Posterior vena cava (tissue), 2 donors: ENCODE measurements at regions not wholly inside any gene's neighbourhood (a gene's known extent, or its start where the extent isn't known, plus 50 kb on each side); places are given as distances from the start of the nearest gene placed in this dataset.

ENCODE experiments used
- DNase-seq: peaks from one replicate; pipeline ENCODE4 v3.0.0-alpha.2; 2020; ENCODE audit warnings: low spot score
- intact Hi-C, 2 donors: fragments of 100-400 bp; cut with DNase I; formaldehyde crosslinking; loops; one replicate each; pipeline versions ENCODE4 v1.14.1 to v1.14.2; 2022 to 2023
- donor health status: DM: yes; HTN: yes; CAD: no.
- donor health status: DM: yes; HTN: yes; CAD: no.

DNA sequence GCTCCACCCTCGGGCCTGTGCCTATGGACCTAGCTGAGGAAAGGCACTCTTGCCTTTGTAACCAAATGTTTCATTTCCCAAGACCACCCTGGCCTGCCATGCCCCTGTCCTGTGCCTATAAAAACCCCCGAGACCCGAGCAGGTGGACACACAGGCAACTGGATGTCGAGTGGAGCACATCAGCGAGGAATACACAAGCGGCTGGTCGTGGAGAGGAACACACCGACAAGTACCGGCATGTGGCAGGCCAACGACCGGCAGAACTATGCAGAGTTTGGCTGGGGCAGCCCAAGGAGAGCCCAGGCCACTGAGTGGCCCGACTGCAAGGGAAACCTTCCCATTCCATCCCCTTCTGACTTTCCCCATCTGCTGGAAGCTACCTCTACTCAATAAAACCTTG lies 1963.8 kb upstream of the CELF4 start:
- intact Hi-C loops, result no loop called here
- no peak for DNase-seq

DNA sequence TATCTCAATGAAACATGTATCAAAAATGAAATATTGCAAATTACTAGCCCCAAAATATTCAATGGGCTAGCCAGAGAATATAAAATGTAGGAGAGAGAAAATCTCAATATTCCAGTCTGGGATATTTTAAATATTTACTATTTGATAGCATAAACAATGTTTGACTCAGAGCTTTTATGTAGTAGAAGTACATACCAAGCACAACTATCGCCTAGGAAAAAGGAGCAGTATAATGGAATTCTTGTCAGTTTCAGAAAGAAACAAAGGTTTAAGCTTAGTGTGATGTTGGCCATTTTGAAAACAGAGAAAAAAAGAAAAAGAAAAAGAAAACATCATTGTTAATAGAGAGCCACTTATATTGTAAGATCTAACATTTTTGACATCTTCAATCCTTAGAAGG lies 1961.9 kb upstream of the CELF4 start:
- intact Hi-C loops, result no loop called here
- DNase-seq, result no peak

DNA sequence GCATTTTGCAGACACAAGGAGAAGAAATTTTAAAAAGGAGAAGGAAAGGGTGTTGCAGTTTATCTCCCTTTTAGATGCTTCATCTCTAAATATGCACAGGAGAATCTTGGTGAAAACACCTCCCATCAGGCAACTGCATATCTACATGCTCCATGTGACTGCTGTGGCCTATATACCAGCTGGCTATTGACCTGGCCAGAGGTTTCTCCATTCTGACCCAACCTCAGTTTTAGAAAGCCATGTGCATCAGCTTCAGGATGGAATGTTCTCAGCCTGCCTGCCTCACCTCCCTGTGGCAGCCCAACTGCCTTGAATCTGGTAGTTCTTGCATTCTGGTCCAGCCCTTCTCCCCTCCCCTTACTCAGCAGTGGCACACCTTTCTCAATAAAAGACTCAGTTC lies 1958.8 kb upstream of the CELF4 start:
- no peak for DNase-seq
- intact Hi-C loops, result no loop called here

DNA sequence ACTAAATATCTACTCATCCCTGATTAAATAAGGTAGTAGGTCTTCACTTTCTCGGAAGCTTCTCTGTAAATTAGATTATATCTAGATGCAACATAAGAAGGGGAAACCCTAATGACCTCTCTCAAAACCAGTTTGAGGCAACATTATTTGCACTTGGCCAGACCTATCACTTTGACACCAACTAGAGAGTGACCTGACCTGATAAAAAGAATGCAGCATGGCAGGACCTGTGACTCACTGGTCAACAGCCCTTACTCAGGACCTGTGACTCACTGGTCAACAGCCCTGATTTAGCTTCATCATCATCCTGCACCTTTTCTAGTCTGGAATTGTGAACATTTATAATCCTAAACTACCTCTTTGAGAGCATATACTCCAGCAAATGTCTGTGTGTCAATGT lies 1957.7 kb upstream of the CELF4 start:
- intact Hi-C loops, result no loop called here
- no peak for DNase-seq

DNA sequence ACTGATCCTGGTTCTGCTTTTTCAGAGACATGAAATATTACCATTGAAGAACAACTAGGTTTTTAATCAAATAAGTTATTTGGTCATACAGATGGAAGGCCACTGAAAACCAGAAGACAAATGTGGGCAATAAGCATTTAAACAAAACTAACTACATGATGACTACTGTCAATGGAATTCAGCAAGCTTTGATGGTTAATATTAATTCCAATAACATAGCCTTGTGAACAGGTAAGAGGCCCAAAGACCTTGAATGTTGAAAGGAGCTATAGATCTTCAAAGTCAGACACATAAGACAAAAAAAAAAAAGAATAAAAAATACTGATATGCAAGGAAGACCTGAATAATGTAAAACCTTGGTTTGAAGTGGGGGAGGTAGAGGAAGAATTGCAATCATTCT lies 1955.6 kb upstream of the CELF4 start:
- intact Hi-C loops, result no loop called here
- DNase-seq, result no peak

DNA sequence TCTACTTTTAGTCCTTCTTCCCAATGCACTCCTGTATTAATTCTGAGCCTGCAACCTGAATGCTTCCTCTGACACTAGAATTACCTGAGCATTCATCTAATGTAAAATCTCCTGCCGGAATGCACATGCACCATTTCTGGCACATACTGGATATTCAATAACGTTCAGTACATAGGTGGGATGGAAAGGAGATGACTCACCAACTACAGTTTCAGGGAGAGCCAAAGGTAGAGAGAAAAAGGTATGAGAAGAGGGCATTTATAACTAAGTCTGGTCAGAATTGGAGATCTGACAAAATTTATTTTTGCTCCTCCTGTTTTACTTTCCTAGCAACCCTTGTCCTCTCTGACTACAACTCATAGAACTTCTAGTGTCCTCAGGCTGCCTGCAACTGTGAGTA lies 1954.1 kb upstream of the CELF4 start:
- DNase-seq, result no peak

DNA sequence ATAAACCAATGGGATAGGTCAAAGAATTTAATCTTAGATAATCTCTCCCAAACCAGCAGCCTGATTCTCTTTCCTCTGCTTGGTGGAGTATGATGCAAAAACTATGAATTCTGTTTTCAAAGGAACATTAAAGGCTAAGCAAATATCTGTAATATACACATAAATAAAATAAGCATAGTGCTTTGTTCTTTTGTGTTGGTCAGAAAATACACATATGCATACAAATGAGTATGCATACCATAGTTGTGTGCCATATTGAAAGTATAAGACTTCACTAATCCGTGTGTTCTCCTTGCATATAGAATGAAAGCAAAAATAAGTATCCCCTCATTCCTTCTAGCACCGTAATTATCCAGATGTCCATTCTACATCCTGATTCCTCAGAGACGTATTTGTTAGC lies 1949.7 kb upstream of the CELF4 start:
- intact Hi-C loops, result no loop called here
- no peak for DNase-seq

More for the DNA sequence above, 1954.1 kb upstream of the CELF4 start:
- intact Hi-C loops, result no loop called here

DNA sequence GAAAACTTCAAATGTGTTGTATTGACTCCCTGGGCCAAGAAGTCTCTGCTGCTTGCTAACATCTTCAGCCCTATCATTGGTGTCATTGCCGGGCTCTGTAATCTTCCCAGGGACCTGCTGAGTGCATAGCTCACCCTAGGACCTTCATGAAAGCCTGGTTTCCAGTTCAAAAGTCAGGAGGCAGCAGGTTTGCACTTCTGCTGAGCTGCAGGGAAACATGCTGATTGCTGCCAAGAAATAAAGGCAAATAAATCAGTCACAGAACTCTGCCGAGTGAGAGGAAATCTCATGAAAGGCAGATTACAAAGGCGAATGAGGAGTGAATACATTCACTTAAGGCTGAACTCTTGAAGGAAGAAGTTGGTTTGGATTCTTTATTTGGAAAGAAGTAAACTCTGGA lies 1947.6 kb upstream of the CELF4 start:
- intact Hi-C loops, result no loop called here
- no peak for DNase-seq

DNA sequence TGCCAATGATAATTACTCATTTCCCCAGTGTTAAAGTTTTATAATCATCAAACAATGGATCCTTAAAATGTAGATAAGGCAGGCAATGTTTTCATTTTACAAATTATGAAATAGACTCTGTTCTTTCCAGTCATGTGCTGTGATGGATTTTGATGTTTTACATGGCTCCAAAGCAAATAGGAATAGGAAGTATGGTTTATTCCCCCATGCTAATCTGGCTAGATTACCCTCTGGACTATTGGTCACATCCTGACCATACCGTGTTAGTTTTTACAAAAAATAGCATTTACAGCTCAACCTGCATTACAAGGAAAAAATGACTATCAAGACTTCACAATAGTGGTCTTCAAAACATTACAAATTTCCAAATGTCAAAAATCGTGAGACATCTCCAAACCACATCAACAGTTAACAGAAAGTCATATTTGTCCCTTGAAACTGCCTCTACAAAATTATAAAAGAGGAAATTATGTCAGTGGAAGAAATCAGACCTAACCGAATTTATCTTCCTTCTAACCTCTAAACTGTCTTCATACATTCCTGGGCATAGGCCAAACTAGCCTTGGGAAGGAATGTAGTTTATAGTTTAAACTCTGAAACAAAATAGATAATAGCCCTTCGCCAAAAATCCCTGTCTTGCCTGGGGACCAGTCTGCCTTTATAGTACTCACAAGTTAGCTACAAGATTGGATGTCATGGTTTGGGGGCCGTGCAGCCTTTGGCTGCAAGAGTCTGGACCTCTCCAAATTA lies 1941.2 kb upstream of the CELF4 start:
- intact Hi-C loops, result no loop called here
- no peak for DNase-seq

DNA sequence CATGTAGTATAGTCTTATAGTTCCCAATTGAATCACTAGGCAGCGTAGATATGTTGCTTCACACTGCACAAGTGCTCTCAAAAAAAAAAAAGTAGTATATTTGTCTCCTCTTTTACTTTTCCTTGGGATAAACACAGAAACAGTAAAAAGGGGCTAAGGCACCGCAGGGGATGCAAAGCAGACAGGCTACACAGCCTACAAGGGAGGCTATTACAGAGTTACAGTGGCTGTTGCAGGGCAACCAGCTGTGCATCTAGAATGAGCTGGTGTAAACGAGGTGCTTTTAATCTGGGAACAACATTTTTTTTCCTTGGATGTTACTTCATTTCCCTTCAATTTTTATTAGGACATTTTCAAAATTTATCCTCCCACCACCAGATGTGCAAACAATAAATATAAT lies 1934.7 kb upstream of the CELF4 start:
- intact Hi-C loops, result no loop called here
- no peak for DNase-seq

DNA sequence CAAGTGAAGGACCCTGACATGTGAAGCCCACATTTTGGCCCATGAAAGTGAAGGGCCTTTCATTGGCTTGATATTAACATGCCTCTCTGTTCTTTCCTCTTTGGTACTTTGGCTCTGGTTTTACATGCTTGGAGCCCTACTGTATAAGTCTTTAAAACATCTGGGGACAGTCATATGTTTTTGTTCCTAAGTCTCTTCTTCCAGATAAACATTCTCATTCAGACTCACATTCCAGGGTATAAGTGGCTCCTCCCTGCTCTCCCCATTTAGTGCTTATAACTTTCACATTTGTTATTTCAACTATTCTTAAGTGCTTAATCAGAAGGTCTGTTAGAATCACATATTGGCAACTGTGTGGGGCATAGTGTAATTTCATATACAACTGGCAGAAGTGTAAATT lies 1932.2 kb upstream of the CELF4 start:
- intact Hi-C loops, result no loop called here
- no peak for DNase-seq

DNA sequence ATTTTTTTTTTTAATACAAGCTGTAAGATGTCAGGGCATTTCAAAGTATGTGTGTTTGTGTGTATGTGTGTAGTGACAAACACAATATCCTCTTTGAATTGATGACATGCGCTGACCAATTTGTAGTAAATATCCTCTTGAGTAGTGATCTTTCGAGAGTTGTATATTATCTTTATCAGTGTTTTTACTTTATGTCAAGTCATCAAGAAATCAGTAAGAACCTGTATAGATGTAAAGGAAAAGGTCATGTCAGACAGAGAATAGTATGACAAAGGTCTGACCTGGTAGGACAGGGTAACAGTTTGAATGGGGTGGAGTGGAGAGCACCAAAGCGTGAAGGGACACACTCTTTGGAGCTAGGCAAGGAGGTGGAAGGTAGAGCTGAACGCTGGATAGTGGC lies 1931.4 kb upstream of the CELF4 start:
- intact Hi-C loops, result no loop called here
- no peak for DNase-seq

DNA sequence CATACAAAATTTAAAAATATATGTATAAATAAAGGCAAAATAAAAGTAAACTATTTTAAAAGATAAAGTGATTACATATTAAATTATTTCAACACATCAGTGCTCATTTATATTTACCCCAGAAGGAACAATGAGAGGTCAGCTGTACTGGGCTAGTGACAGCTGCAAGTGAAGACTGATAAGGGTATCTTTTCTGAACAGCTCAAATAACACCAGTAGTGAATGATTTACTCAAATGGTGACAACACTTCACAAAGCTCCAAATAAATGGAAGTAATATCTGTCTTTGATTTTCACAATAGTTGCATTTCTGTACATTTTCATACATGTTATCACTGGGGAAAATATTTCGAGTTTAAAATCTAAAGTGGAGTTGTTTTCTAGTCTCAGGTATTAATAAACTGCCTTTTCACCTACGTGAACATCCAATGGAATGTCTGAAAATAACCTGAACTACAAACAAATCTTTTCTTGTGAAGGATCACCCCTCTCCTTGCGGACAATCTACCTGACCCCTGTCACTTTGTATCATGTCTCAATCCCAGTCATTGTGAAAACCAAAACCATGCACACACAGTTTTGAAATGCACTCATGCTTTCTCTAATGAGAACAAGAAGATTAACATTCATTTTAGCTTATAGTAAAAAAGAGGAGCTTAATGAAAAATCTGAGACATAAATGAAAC lies 1928.8 kb upstream of the CELF4 start:
- DNase-seq, result no peak
- intact Hi-C loops, result no loop called here

DNA sequence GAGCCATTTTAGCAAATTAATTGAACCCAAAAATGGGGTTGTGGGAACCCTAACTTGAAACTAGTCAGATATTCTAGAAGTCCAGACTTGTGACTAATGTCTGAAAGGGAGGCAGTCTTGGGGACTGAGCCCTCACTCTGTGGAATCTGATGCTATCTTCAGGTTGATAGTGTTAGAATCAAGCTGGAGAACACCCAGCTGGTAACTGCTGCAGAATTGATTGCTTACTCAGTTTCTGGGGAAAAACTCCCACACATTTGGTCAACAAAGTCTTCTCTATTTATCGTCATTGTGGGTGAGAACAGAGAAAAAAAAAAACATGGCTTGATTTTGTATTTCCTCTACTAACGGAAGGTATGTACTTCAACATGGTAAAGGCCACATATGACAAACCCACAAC lies 1925.8 kb upstream of the CELF4 start:
- no peak for DNase-seq
- intact Hi-C loops, result no loop called here

DNA sequence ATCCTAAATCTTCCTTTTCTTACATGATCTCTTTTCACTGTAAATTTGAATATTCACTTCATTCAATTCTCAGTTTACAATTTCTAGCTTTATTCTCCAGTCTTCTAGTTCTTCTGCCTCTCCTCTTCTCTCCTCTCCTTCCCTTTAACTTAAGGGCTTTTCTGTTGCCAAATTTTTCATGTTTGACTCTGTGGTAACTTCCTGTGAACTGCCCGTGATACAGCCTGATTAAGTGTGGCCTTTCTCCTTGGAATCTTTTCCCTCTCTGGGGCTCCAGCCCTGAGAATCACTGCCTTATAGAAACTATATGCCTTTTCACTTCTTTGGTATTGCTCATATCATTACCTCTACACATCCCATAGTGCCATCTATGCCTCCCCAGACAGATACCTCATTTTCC lies 1923.8 kb upstream of the CELF4 start:
- no peak for DNase-seq
- intact Hi-C loops, result no loop called here

DNA sequence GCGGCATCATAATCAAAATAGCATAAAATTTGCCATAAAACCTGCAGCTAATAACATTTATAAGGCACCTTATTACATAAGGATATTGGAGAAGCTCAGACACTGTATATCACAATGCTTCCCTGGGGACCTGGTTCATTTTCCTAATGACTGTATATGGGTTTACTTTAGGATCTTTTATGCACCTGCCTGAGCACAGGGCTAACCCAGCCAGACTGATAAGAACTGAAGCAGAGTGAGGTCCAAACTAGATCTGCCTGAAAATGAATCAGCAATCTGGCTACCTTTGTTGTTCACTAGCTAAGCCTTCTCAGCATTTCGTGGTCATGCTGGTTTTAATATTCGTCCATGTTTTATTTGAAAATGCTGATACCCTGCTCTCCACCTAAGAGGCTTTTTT lies 1922.3 kb upstream of the CELF4 start:
- intact Hi-C loops, result no loop called here
- DNase-seq, result no peak

DNA sequence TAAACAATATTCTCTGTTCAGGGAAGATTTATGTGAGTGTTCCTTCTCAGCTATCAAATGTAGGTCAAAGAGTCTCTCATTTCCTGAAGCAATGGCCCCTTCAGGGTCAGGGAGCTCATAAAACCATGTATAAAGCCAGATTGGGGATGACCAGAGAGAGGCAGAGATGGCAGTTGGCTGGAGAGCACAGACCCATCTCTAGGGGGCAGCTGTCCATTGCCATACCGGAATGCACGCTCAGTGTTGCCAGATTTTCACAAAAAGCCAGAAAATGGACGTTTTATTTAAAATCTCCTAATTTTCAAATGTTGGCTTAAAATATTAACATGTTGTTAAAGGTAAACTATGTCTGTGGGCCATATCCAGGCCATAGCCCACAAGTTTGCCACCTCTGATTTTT lies 1920.7 kb upstream of the CELF4 start:
- intact Hi-C loops, result no loop called here
- DNase-seq, result no peak

DNA sequence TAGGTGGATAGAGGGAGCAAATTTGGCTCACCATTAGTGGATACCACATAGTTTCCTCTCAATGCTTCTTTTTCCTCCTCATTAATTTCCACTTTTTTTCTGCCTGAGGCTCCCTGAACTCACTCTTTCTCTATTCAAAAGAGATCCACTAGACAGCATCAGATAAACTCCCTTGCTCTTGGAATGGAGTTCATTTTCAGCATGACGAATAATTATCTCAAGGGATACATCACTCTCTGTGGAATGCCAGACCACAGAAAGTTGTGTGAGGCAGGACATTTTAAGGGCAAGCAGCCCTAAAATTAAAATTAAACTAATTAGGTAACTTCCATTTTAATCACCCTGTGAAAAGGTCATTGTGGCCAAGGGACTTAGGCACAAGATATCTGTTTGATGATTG lies 1920.1 kb upstream of the CELF4 start:
- intact Hi-C loops, result no loop called here

DNA sequence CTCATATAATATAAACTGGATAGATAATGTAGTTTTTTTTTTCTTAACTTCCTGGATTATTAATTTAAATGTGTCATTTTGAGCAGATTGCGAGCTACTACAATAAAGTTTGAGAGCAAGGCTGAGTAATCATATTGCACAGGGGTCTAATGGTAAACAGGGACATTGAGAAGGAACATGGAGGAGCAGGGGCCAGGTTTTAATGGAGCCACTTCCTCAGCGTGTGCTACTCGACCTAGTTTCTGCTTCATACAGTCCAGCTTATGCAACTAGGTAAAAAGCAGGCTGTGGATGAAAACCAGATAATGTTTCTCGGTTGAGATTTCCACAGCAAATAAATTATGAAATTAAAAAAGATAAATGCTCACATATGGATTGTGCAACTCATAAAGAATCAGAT lies 1915.7 kb upstream of the CELF4 start:
- intact Hi-C loops, result no loop called here

More for the DNA sequence above, 1920.1 kb upstream of the CELF4 start:
- no peak for DNase-seq

DNA sequence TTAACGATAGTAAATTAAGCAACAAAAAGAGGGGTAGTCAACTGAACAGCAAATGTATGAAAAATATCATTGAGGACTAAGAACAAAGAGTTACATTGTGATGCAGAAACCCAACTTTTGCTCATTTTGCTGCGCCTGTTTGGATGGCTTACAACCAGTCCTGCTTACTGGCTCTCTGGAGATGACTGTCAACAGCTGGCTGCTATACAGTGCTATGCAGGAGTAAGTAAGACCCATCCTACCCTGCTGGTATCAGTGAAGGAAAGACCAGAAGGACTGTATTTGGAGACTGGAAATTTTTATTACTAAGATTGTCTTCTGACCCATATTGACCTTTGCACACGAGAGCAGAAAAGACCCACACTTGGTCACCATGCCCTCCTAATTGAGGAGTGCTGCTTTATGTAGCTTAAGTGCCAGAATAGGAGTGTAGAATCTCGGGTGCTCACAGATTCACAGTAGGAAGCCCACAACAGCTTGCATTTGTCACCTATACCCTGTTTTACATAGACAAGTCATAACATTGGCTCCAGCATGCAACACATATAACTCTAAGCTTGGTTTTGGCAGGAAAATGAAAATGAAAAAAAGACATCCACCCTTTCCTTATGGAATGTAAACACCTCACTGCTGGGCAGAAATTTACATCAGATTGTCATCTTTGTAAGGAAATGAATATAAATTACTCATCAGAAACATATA lies 1915.0 kb upstream of the CELF4 start:
- intact Hi-C loops, result no loop called here
- no peak for DNase-seq

More for the DNA sequence above, 1915.7 kb upstream of the CELF4 start:
- DNase-seq, result no peak

DNA sequence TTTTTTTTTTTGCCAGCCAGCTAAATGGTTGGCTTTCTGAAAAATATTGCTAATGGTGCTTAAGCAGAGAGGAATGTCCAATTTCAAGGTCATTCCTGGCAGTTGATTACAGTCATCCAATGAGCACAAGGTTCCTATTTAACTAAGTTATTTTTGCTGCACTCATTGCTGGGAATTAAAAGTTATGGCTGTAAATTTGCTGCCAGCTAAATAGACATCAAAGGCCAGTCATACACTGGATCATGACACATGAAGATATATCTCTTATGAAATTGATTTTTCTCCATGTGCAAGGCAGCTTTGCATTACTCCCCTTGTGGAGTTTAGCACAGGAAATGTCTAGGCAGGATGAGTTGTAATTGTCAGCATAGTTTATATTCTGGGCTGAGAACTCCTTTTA lies 1898.4 kb upstream of the CELF4 start:
- no peak for DNase-seq
- intact Hi-C loops, result no loop called here
